Fibroblast of pulmonary artery (primary cell): ENCODE measurements at regions not wholly inside any gene's neighbourhood (a gene's known extent, or its start where the extent isn't known, plus 50 kb on each side); places are given as distances from the start of the nearest gene placed in this dataset.

Source experiments
- DNase-seq: peaks from one replicate; pipeline ENCODE4 v3.0.0-alpha.2; 2010; ENCODE audit warnings: low read depth
- H3K4me3 ChIP-seq: replicated peaks from 2 replicates; pipeline ENCODE4 v1.5.1; 2011; ENCODE audit warnings: low read depth, mild to moderate bottlenecking, control low read depth, low read length, moderate library complexity
- CTCF ChIP-seq: IDR thresholded peaks from 2 replicates; pipeline ENCODE4 v1.5.1; 2011; ENCODE audit warnings: mild to moderate bottlenecking, control low read depth, low read length, inconsistent platforms; ENCODE audit errors: missing control alignments

GRCh38 chr3:79874646-79875045 lies 106.8 kb upstream of the ROBO1 start:
- DNase-seq: no peak
- H3K4me3 ChIP-seq: no peak overlapping the region
- no peak for TF ChIP-seq CTCF

- no peak for TF ChIP-seq CTCF
- no peak overlapping the region for H3K4me3 ChIP-seq
- DNase-seq: peak; percentile 78
Observed at GRCh38 chr3:79872483-79872882, 104.7 kb upstream of the ROBO1 start.

GRCh38 chr3:79871656-79872055 lies 103.9 kb upstream of the ROBO1 start:
- DNase-seq: peak; percentile 34
- TF ChIP-seq CTCF: no peak

GRCh38 chr3:79870313-79870620 lies 102.5 kb upstream of the ROBO1 start:
- H3K4me3 ChIP-seq: no peak overlapping the region
- TF ChIP-seq CTCF: no peak
- no peak for DNase-seq

More at GRCh38 chr3:79871656-79872055, 103.9 kb upstream of the ROBO1 start:
- no peak overlapping the region for H3K4me3 ChIP-seq

- H3K4me3 ChIP-seq: no peak overlapping the region
- no peak for TF ChIP-seq CTCF
- no peak for DNase-seq
Observed at GRCh38 chr3:79869461-79870312, 101.9 kb upstream of the ROBO1 start.

- no peak for TF ChIP-seq CTCF
- no peak for DNase-seq
Observed at GRCh38 chr3:79866162-79866561, 98.4 kb upstream of the ROBO1 start.

GRCh38 chr3:79864077-79864476 lies 96.3 kb upstream of the ROBO1 start:
- no peak overlapping the region for H3K4me3 ChIP-seq
- no peak for DNase-seq
- no peak for TF ChIP-seq CTCF

More at GRCh38 chr3:79866162-79866561, 98.4 kb upstream of the ROBO1 start:
- no peak overlapping the region for H3K4me3 ChIP-seq
